ENCODE measurements at regions not wholly inside any gene's neighbourhood (a gene's known extent, or its start where the extent isn't known, plus 50 kb on each side); places are given as distances from the start of the nearest gene placed in this dataset.

GRCh38 chr13:53520132-53520531 lies 491.5 kb downstream of the OLFM4 start:
- DNase-seq = no peak

- no peak for DNase-seq
These were observed 493.4 kb downstream of the OLFM4 start for GRCh38 chr13:53522034-53522433.

GRCh38 chr13:53537586-53537985 lies 509.0 kb downstream of the OLFM4 start:
- DNase-seq = no peak

GRCh38 chr13:53545340-53545941 lies 516.8 kb downstream of the OLFM4 start:
- DNase-seq = no peak

- DNase-seq = no peak
These were observed 531.9 kb downstream of the OLFM4 start for GRCh38 chr13:53560556-53560955.

- no peak for DNase-seq
These were observed 533.8 kb downstream of the OLFM4 start for GRCh38 chr13:53562419-53562818.

GRCh38 chr13:53568491-53568890 lies 539.9 kb downstream of the OLFM4 start:
- DNase-seq = no peak

- DNase-seq = no peak
These were observed 540.8 kb downstream of the OLFM4 start for GRCh38 chr13:53569453-53569852.

- DNase-seq = no peak
These were observed 572.5 kb downstream of the OLFM4 start for GRCh38 chr13:53601113-53601512.

- DNase-seq = no peak
These were observed 576.7 kb downstream of the OLFM4 start for GRCh38 chr13:53605326-53605725.

- no peak for DNase-seq
These were observed 583.6 kb downstream of the OLFM4 start for GRCh38 chr13:53612200-53612599.

GRCh38 chr13:53622456-53622855 lies 593.8 kb downstream of the OLFM4 start:
- no peak for DNase-seq

- no peak for DNase-seq
These were observed 594.5 kb downstream of the OLFM4 start for GRCh38 chr13:53623146-53623545.

- no peak for DNase-seq
These were observed 602.9 kb downstream of the OLFM4 start for GRCh38 chr13:53631511-53631910.

GRCh38 chr13:53638040-53638439 lies 609.4 kb downstream of the OLFM4 start:
- DNase-seq = no peak

GRCh38 chr13:53642306-53642705 lies 613.7 kb downstream of the OLFM4 start:
- DNase-seq = no peak

- no peak for DNase-seq
These were observed 620.1 kb downstream of the OLFM4 start for GRCh38 chr13:53648673-53649072.

GRCh38 chr13:53672005-53672404 lies 643.4 kb downstream of the OLFM4 start:
- DNase-seq = no peak

GRCh38 chr13:53683146-53683545 lies 654.5 kb downstream of the OLFM4 start:
- no peak for DNase-seq

GRCh38 chr13:53683608-53684007 lies 655.0 kb downstream of the OLFM4 start:
- DNase-seq = no peak

GRCh38 chr13:53691417-53691816 lies 662.8 kb downstream of the OLFM4 start:
- DNase-seq = no peak

- DNase-seq = no peak
These were observed 666.4 kb downstream of the OLFM4 start for GRCh38 chr13:53694814-53695532.

GRCh38 chr13:53703371-53704080 lies 674.9 kb downstream of the OLFM4 start:
- DNase-seq = no peak

- DNase-seq = no peak
These were observed 690.7 kb downstream of the OLFM4 start for GRCh38 chr13:53719281-53719680.
